DOHH2 (cell line): ENCODE measurements at regions not wholly inside any gene's neighbourhood (a gene's known extent, or its start where the extent isn't known, plus 50 kb on each side); places are given as distances from the start of the nearest gene placed in this dataset.

Experiments
- CTCF ChIP-seq: fragments of 200-600 bp; sonication (generic); IDR thresholded peaks from one replicate; pipeline ENCODE4 v1.5.1; 2014; ENCODE audit warnings: antibody characterized with exemption, mild to moderate bottlenecking, low read depth, low read length; ENCODE audit not compliant: poor library complexity, severe bottlenecking
- EZH2phosphoT487 ChIP-seq: fragments of 200-600 bp; sonication (generic); IDR thresholded peaks from 2 replicates; pipeline ENCODE4 v1.6.1; 2017; ENCODE audit warnings: borderline replicate concordance, mild to moderate bottlenecking, antibody characterized with exemption, low read length, moderate library complexity, mixed read lengths

- TF ChIP-seq CTCF (no peak), EZH2phosphoT487 (no peak)
Observed at GRCh38 chrX:129230168-129230567, 293.1 kb downstream of the SMARCA1 start.
